Naive thymus-derived CD4-positive, alpha-beta T cell (primary cell): ENCODE measurements at regions not wholly inside any gene's neighbourhood (a gene's known extent, or its start where the extent isn't known, plus 50 kb on each side); places are given as distances from the start of the nearest gene placed in this dataset.

ENCODE experiments used
- ATAC-seq: fragments of 150-1000 bp; cut with Tn5 transposase; 2 replicates; pipeline ENCODE4 v1.10.0; 2021; ENCODE audit warnings: mild to moderate bottlenecking, moderate library complexity
- CTCF ChIA-PET: fragments of 350-600 bp; sonication (Branson Sonifier 250); formaldehyde crosslinking; loops from one replicate; lab custom pipeline; 2021; ENCODE audit warnings: antibody characterized with exemption; lab: Charles Lee
- POLR2A ChIA-PET: fragments of 350-600 bp; sonication (Branson Sonifier 250); formaldehyde crosslinking; loops from one replicate; lab custom pipeline; 2021; ENCODE audit warnings: antibody characterized with exemption, inconsistent platforms; lab: Charles Lee
- DNase-seq, 9 donors: peaks; one replicate each; pipeline versions ENCODE4 v3.0.0 to v3.0.0-alpha.2; 2020 to 2022; ENCODE audit warnings: mixed read lengths in 1 of 9
- H3K27ac ChIP-seq: one replicate; pipeline ENCODE4 v1.7.0; 2013; ENCODE audit warnings: mild to moderate bottlenecking, low read depth, low read length, moderate library complexity
- H3K27me3 ChIP-seq, 2 donors: one replicate each; pipeline ENCODE4 v1.7.0; 2013; ENCODE audit warnings: low read length in 2 of 2, mild to moderate bottlenecking in 2 of 2, moderate library complexity in 2 of 2; ENCODE audit not compliant: control insufficient read depth in 2 of 2, insufficient read depth in 2 of 2
- H3K36me3 ChIP-seq, 3 experiments: 1 replicate in 2 of 3; 2 replicates in 1 of 3; pipeline ENCODE4 v1.7.0; 2013; ENCODE audit warnings: low read length in 3 of 3, mild to moderate bottlenecking in 3 of 3, moderate library complexity in 1 of 3; ENCODE audit not compliant: insufficient read depth in 3 of 3, control insufficient read depth in 2 of 3
- H3K4me1 ChIP-seq, 2 donors: one replicate each; pipeline ENCODE4 v1.7.0; 2013; ENCODE audit warnings: low read length in 2 of 2, mild to moderate bottlenecking in 2 of 2, moderate library complexity in 1 of 2; ENCODE audit not compliant: control insufficient read depth in 2 of 2, insufficient read depth in 2 of 2
- H3K4me3 ChIP-seq: 2 replicates; pipeline ENCODE4 v1.7.0; 2013; ENCODE audit warnings: mild to moderate bottlenecking, low read length
- H3K9me3 ChIP-seq, 3 experiments: 1 replicate in 2 of 3; 2 replicates in 1 of 3; pipeline ENCODE4 v1.7.0; 2013; ENCODE audit warnings: low read length in 3 of 3; ENCODE audit not compliant: control insufficient read depth in 2 of 3
- H3K27ac Mint-ChIP-seq, 9 donors: one replicate each; pipeline ENCODE4 v1.8.0; 2020 to 2022; ENCODE audit warnings: mixed read lengths in 9 of 9, mild to moderate bottlenecking in 8 of 9, moderate library complexity in 5 of 9, inconsistent platforms in 2 of 9
- H3K27me3 Mint-ChIP-seq, 5 donors: one replicate each; pipeline ENCODE4 v1.8.0; 2021 to 2022; ENCODE audit warnings: mixed read lengths in 5 of 5, mild to moderate bottlenecking in 1 of 5
- H3K36me3 Mint-ChIP-seq, 5 donors: one replicate each; pipeline ENCODE4 v1.8.0; 2020 to 2022; ENCODE audit warnings: mixed read lengths in 5 of 5, mild to moderate bottlenecking in 3 of 5, inconsistent platforms in 1 of 5
- H3K4me1 Mint-ChIP-seq, 7 donors: one replicate each; pipeline ENCODE4 v1.8.0; 2020 to 2022; ENCODE audit warnings: mixed read lengths in 7 of 7, mild to moderate bottlenecking in 3 of 7, inconsistent platforms in 1 of 7
- H3K4me3 Mint-ChIP-seq, 10 donors: one replicate each; pipeline ENCODE4 v1.8.0; 2020 to 2022; ENCODE audit warnings: mild to moderate bottlenecking in 10 of 10, mixed read lengths in 10 of 10, moderate library complexity in 6 of 10, inconsistent platforms in 2 of 10
- H3K9me3 Mint-ChIP-seq, 11 donors: one replicate each; pipeline ENCODE4 v1.8.0; 2020 to 2022; ENCODE audit warnings: mixed read lengths in 11 of 11, mild to moderate bottlenecking in 4 of 11, inconsistent platforms in 1 of 11, moderate library complexity in 1 of 11
- intact Hi-C, 2 donors: fragments of 100-400 bp; cut with micrococcal nuclease; formaldehyde crosslinking; loops; one replicate each; pipeline ENCODE4 v1.15.1; 2023

- Histone ChIP-seq H3K9me3 (no peaks in the 10 kb centered on the region), H3K4me1 (no peaks in the 10 kb centered on the region), H3K27me3 (no peaks in the 10 kb centered on the region), H3K27ac (no peak overlapping the region), H3K36me3 (no peaks in the 10 kb centered on the region), H3K4me3 (no peak overlapping the region)
- Mint-ChIP-seq H3K27me3 (peaks cover 0 to 27% (median 20%) of the 10 kb centered on the region in 5 donors), H3K36me3 (no peaks in the 10 kb centered on the region), H3K4me3 (no peak overlapping the region), H3K4me1 (no peaks in the 10 kb centered on the region), H3K9me3 (peaks cover 0 to 10% (median 0%) of the 10 kb centered on the region in 11 donors), H3K27ac (no peak overlapping the region)
- intact Hi-C loops = no loop called here
- ATAC-seq (no peak), DNase-seq (no peak)
- CTCF ChIA-PET = no interaction called here
- POLR2A ChIA-PET = no interaction called here
These were observed 108.8 kb downstream of the WSCD1 start for GRCh38 chr17:6179017-6179416.

- peaks cover 0 to 34% (median 17%) of the 10 kb centered on the region in 5 donors for H3K27me3 Mint-ChIP-seq
- H3K27ac ChIP-seq = no peak overlapping the region
- no peak overlapping the region for H3K27ac Mint-ChIP-seq
- no peak overlapping the region for H3K4me3 Mint-ChIP-seq
- H3K9me3 ChIP-seq = no peaks in the 10 kb centered on the region
- no peaks in the 10 kb centered on the region for H3K27me3 ChIP-seq
- H3K36me3 Mint-ChIP-seq = no peaks in the 10 kb centered on the region
- DNase-seq (no peak), ATAC-seq (no peak)
- POLR2A ChIA-PET = no interaction called here
- CTCF ChIA-PET = no interaction called here
- intact Hi-C loops = no loop called here
- H3K4me1 Mint-ChIP-seq = no peaks in the 10 kb centered on the region
- H3K9me3 Mint-ChIP-seq = peaks cover 0 to 10% (median 0%) of the 10 kb centered on the region in 11 donors
- H3K4me1 ChIP-seq = no peaks in the 10 kb centered on the region
- no peak overlapping the region for H3K4me3 ChIP-seq
- no peaks in the 10 kb centered on the region for H3K36me3 ChIP-seq
These were observed 107.9 kb downstream of the WSCD1 start for GRCh38 chr17:6177941-6178694.
